H1 (cell line): ENCODE measurements at regions not wholly inside any gene's neighbourhood (a gene's known extent, or its start where the extent isn't known, plus 50 kb on each side); places are given as distances from the start of the nearest gene placed in this dataset.

Experiments used
- CTCF ChIA-PET: fragments of 300-600 bp; sonication (Branson Sonifier 250); formaldehyde crosslinking; loops from one replicate; lab custom pipeline; 2021; ENCODE audit not compliant: partially characterized antibody; lab: Charles Lee
- POLR2A ChIA-PET: fragments of 300-600 bp; sonication (Branson Sonifier 250); formaldehyde crosslinking; loops from one replicate; lab custom pipeline; 2021; ENCODE audit warnings: inconsistent platforms; ENCODE audit not compliant: partially characterized antibody; lab: Charles Lee
- DNase-seq, 2 experiments: peaks; one replicate each; pipeline versions ENCODE4 v3.0.0 to v3.0.0-alpha.2; 2010 to 2022; ENCODE audit warnings: low spot score in 2 of 2, low read depth in 1 of 2, mixed read lengths in 1 of 2
- FAIRE-seq: peaks from 2 replicates; lab custom pipeline; 2011; peaks lifted over from hg19 to GRCh38; lab: Jason Lieb, UNC
- H2AFZ ChIP-seq: 2 replicates; pipeline ENCODE4 v1.8.1; 2012; ENCODE audit warnings: low read length, inconsistent platforms
- H2AK5ac ChIP-seq: 2 replicates; pipeline ENCODE4 v1.6.1; 2013; ENCODE audit warnings: low read depth, low read length
- H2BK120ac ChIP-seq: replicated peaks from 2 replicates; pipeline ENCODE3; 2013; ENCODE audit warnings: low read depth, low read length, inconsistent platforms
- H2BK12ac ChIP-seq: 2 replicates; pipeline ENCODE4 v1.6.1; 2013; ENCODE audit warnings: low read depth, low read length
- H2BK15ac ChIP-seq: 2 replicates; pipeline ENCODE4 v1.6.1; 2013; ENCODE audit warnings: low read length
- H2BK20ac ChIP-seq: 2 replicates; pipeline ENCODE4 v1.6.1; 2013; ENCODE audit warnings: low read length
- H2BK5ac ChIP-seq: 2 replicates; pipeline ENCODE4 v1.6.1; 2013; ENCODE audit warnings: low read depth, low read length
- H3K14ac ChIP-seq: 2 replicates; pipeline ENCODE4 v1.6.1; 2013; ENCODE audit warnings: inconsistent platforms; ENCODE audit not compliant: insufficient read length
- H3K18ac ChIP-seq: 2 replicates; pipeline ENCODE4 v1.6.1; 2013; ENCODE audit warnings: low read length; ENCODE audit errors: extremely low read depth
- H3K23ac ChIP-seq: 2 replicates; pipeline ENCODE4 v1.6.1; 2013; ENCODE audit warnings: inconsistent platforms; ENCODE audit not compliant: insufficient read length
- H3K23me2 ChIP-seq: 2 replicates; pipeline ENCODE4 v1.6.1; 2013; ENCODE audit warnings: low read depth, low read length
- H3K27ac ChIP-seq: 2 replicates; pipeline ENCODE4 v1.6.1; 2011; ENCODE audit warnings: low read depth, low read length, inconsistent platforms
- H3K27me3 ChIP-seq, 4 experiments: replicated peaks in 1 of 4; 1 replicate in 1 of 4; 2 replicates in 3 of 4; pipeline versions ENCODE4 v1.6.1 to v1.8.1; 2011 to 2013; ENCODE audit warnings: low read length in 3 of 4, mild to moderate bottlenecking in 3 of 4, inconsistent platforms in 2 of 4, mixed read lengths in 2 of 4, moderate library complexity in 1 of 4; ENCODE audit not compliant: control insufficient read depth in 3 of 4, insufficient read depth in 3 of 4; ENCODE audit errors: extremely low read depth in 1 of 4
- H3K36me3 ChIP-seq, 4 experiments: 2 replicates each; pipeline versions ENCODE4 v1.6.1 to v1.8.1; 2011 to 2013; ENCODE audit warnings: mild to moderate bottlenecking in 4 of 4, low read length in 3 of 4, moderate library complexity in 2 of 4, control low read depth in 1 of 4, inconsistent platforms in 1 of 4; ENCODE audit not compliant: insufficient read depth in 4 of 4, control insufficient read depth in 2 of 4
- H3K4ac ChIP-seq: replicated peaks from 2 replicates; pipeline ENCODE3; 2013; ENCODE audit warnings: low read length, low read depth, mixed read lengths, inconsistent platforms; ENCODE audit not compliant: insufficient read length
- H3K4me1 ChIP-seq, 4 experiments: replicated peaks in 1 of 4; 1 replicate in 1 of 4; 2 replicates in 3 of 4; pipeline versions ENCODE4 v1.6.1 to v1.8.1; 2011 to 2013; ENCODE audit warnings: low read length in 3 of 4, inconsistent platforms in 2 of 4, mixed read lengths in 1 of 4; ENCODE audit not compliant: insufficient read depth in 4 of 4, control insufficient read depth in 3 of 4
- H3K4me2 ChIP-seq, 2 experiments: 2 replicates each; pipeline versions ENCODE4 v1.6.1 to v1.8.1; 2011 to 2013; ENCODE audit warnings: low read depth in 2 of 2, low read length in 2 of 2, control low read depth in 1 of 2, inconsistent platforms in 1 of 2, mild to moderate bottlenecking in 1 of 2; ENCODE audit not compliant: insufficient read depth in 1 of 2
- H3K4me3 ChIP-seq, 4 experiments: fragments of 200-600, 300-600 bp in 1 of 4; sonication (generic), shearing (Covaris generic), sonication (Bioruptor Twin) in 1 of 4; 2 replicates each; pipeline versions ENCODE4 v1.5.1 to v1.8.1; 2011 to 2016; ENCODE audit warnings: low read length in 4 of 4, low read depth in 3 of 4, control low read depth in 2 of 4, inconsistent platforms in 2 of 4, mild to moderate bottlenecking in 2 of 4, mixed read lengths in 1 of 4, moderate library complexity in 1 of 4; ENCODE audit not compliant: insufficient read depth in 2 of 4; ENCODE audit errors: extremely low read depth in 1 of 4
- H3K56ac ChIP-seq: replicated peaks from 2 replicates; pipeline ENCODE3; 2013; ENCODE audit warnings: low read depth, mild to moderate bottlenecking, mixed read lengths, low read length, inconsistent platforms; ENCODE audit not compliant: insufficient read length
- H3K79me1 ChIP-seq: 2 replicates; pipeline ENCODE4 v1.6.1; 2013; ENCODE audit warnings: low read depth, low read length, control low read depth
- H3K79me2 ChIP-seq, 2 experiments: 2 replicates each; pipeline versions ENCODE4 v1.6.1 to v1.8.1; 2012 to 2013; ENCODE audit warnings: low read length in 2 of 2, mild to moderate bottlenecking in 2 of 2, inconsistent platforms in 1 of 2; ENCODE audit not compliant: insufficient read depth in 2 of 2, control insufficient read depth in 1 of 2
- H3K9ac ChIP-seq, 4 experiments: replicated peaks in 1 of 4; 1 replicate in 1 of 4; 2 replicates in 3 of 4; pipeline versions ENCODE4 v1.6.1 to v1.8.1; 2011 to 2013; ENCODE audit warnings: low read depth in 3 of 4, low read length in 3 of 4, control low read depth in 2 of 4, mild to moderate bottlenecking in 2 of 4, moderate library complexity in 2 of 4, inconsistent platforms in 1 of 4; ENCODE audit errors: extremely low read depth in 1 of 4
- H3K9me3 ChIP-seq, 2 experiments: 2 replicates each; pipeline versions ENCODE4 v1.6.1 to v1.8.1; 2012 to 2013; ENCODE audit warnings: mild to moderate bottlenecking in 2 of 2, moderate library complexity in 2 of 2, control low read depth in 1 of 2, inconsistent platforms in 1 of 2, low read depth in 1 of 2, low read length in 1 of 2, mixed read lengths in 1 of 2; ENCODE audit not compliant: insufficient read depth in 2 of 2
- H4K20me1 ChIP-seq, 2 experiments: replicated peaks in 1 of 2; 2 replicates each; pipeline versions ENCODE3 to v1.8.1; 2011 to 2013; ENCODE audit warnings: inconsistent platforms in 2 of 2, low read length in 2 of 2, mild to moderate bottlenecking in 1 of 2; ENCODE audit not compliant: insufficient read depth in 2 of 2, control insufficient read depth in 1 of 2
- H4K5ac ChIP-seq: 2 replicates; pipeline ENCODE4 v1.6.1; 2013; ENCODE audit warnings: low read length, low read depth, mixed read lengths, inconsistent platforms; ENCODE audit not compliant: insufficient read length
- H4K8ac ChIP-seq: 2 replicates; pipeline ENCODE4 v1.8.0; 2013; ENCODE audit warnings: mild to moderate bottlenecking, moderate library complexity, low read length, inconsistent platforms; ENCODE audit not compliant: insufficient read depth; ENCODE audit errors: extremely low read depth
- H4K91ac ChIP-seq: replicated peaks from 2 replicates; pipeline ENCODE3; 2013; ENCODE audit warnings: low read length, mixed read lengths, inconsistent platforms; ENCODE audit not compliant: insufficient read length
- BRCA1 ChIP-seq: IDR thresholded peaks from 2 replicates; pipeline ENCODE4 v1.6.1; 2012; ENCODE audit warnings: low read depth, low read length, improper control_type of control experiment
- CTCF ChIP-seq, 3 experiments: IDR thresholded peaks; 1 replicate in 2 of 3; 2 replicates in 1 of 3; pipeline versions ENCODE4 v1.5.1 to v1.6.1; 2011; ENCODE audit warnings: low read length in 3 of 3, mild to moderate bottlenecking in 3 of 3, inconsistent platforms in 2 of 3, low read depth in 1 of 3, moderate library complexity in 1 of 3; ENCODE audit not compliant: insufficient read depth in 1 of 3; ENCODE audit errors: control extremely low read depth in 1 of 3
- EP300 ChIP-seq, 2 experiments: IDR thresholded peaks; 1 replicate in 1 of 2; 2 replicates in 1 of 2; pipeline ENCODE4 v1.6.1; 2011 to 2012; ENCODE audit warnings: low read depth in 2 of 2, low read length in 2 of 2, mild to moderate bottlenecking in 2 of 2, borderline replicate concordance in 1 of 2, inconsistent platforms in 1 of 2, moderate library complexity in 1 of 2
- GABPA ChIP-seq: IDR thresholded peaks from 2 replicates; pipeline ENCODE4 v1.6.1; 2011; ENCODE audit warnings: mild to moderate bottlenecking, low read length, moderate library complexity, borderline replicate concordance; ENCODE audit not compliant: insufficient read depth
- WGBS, 2 experiments: shearing (Covaris generic) in 1 of 2; methylation state at CpG; one replicate each; pipeline versions ENCODE4 v1.1.6 to v1.1.7; 2013 to 2015; ENCODE audit warnings: low lambda C conversion rate in 2 of 2, mixed read lengths in 2 of 2, inconsistent platforms in 1 of 2, low coverage in 1 of 2, missing lambda C conversion rate in 1 of 2; ENCODE audit not compliant: insufficient replicate concordance in 2 of 2, insufficient coverage in 1 of 2, insufficient read length in 1 of 2; ENCODE audit errors: extremely low coverage in 1 of 2, missing lambda C conversion rate in 1 of 2; 5-methylcytosine and 5-hydroxymethylcytosine counted together
- TF ChIP-seq, protein P1 (sequence below): IDR thresholded peaks from 2 replicates; pipeline ENCODE4 v1.6.1; 2012; ENCODE audit warnings: inconsistent platforms

DNA sequence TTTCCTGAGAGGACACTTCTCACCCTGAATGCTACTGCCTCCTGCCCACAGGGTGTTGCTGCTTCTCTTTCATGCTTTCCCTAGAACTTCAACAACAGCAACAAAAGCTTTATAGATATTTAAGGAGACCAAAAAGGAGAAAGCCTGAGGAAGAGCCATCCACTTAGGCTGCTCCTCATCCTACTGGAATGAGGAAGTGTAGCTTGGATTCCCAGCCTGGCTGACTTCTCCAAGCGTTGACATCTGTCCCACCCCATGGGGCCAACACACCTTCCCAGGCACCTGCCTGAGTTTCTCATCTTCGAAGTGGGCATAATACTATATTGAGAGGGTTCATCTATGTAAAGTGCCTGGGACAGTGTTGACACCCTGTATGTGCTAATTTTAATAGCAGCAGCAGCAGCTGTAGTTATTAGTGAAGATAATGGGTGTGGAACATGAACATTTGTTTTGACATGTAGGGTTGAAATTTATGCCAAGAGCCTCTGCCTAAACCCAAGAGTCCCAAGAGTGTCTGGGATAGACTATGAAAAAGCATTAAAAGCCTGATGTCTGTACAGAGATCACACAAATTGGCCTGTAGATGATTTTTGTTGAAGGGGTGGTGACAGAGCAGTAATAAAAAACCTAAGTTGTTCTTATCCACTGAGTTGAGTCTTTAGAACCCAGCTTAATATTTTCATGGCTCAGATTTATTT is 96.5 kb upstream of the PIAS1 start:
- no peak overlapping the region for H2BK15ac ChIP-seq
- no peak overlapping the region for H2AFZ ChIP-seq
- no peaks in the 10 kb centered on the region for H3K79me1 ChIP-seq
- no peak overlapping the region for H2BK12ac ChIP-seq
- DNase-seq (no peak), FAIRE-seq (no peak)
- no peak overlapping the region for H2BK5ac ChIP-seq
- no peak overlapping the region for H3K9ac ChIP-seq
- no peak overlapping the region for H4K8ac ChIP-seq
- no peaks in the 10 kb centered on the region for H3K36me3 ChIP-seq
- peaks cover 2% of the 10 kb centered on the region; the same call in 1 of the 2 replicates for H3K23me2 ChIP-seq
- no peak overlapping the region for H3K14ac ChIP-seq
- no peak overlapping the region for H4K5ac ChIP-seq
- no peak overlapping the region for H3K4me2 ChIP-seq
- peaks cover 0 to 14% (median 3%) of the 10 kb centered on the region in 4 experiments; a peak in 4 of 7 replicates for H3K4me1 ChIP-seq
- H3K79me2 ChIP-seq = no peaks in the 10 kb centered on the region
- no peak overlapping the region for H3K23ac ChIP-seq
- ChIA-PET CTCF (interaction anchor here (1.0 to 1.3 kb wide), 2 partner anchors 93 to 197 kb away, joined by 3 read pairs; no protein-coding TSS in a partner anchor), POLR2A (interaction anchor here (0.8 kb wide), 1 partner anchor 15 kb away, joined by 3 read pairs; no protein-coding TSS in a partner anchor)
- H2BK20ac ChIP-seq = no peak overlapping the region
- no peak overlapping the region for H4K91ac ChIP-seq
- no peaks in the 10 kb centered on the region; a peak in 1 of 7 replicates for H3K27me3 ChIP-seq
- no peak overlapping the region for H3K4ac ChIP-seq
- no peaks in the 10 kb centered on the region for H3K9me3 ChIP-seq
- no peak overlapping the region for H2AK5ac ChIP-seq
- H2BK120ac ChIP-seq = no peak overlapping the region
- no peak overlapping the region for H3K4me3 ChIP-seq
- no peak overlapping the region for H3K56ac ChIP-seq
- WGBS, 2 experiments = 75% methylated on average over 2 of the region's 2 CpGs; no CpG with 5 or more reads in 1 of the 2 experiments
- H3K18ac ChIP-seq = no peak overlapping the region
- no peaks in the 10 kb centered on the region for H4K20me1 ChIP-seq
- H3K27ac ChIP-seq = no peak overlapping the region
- TF ChIP-seq CTCF (IDR thresholded peaks at IDR 0.05; ENCODE audit: control extremely low read depth in 1 of 3, insufficient read depth in 1 of 3, low read depth in 1 of 3, low read length in 3 of 3) (no peak), GABPA (no peak), EP300 (IDR thresholded peaks at IDR 0.05; ENCODE audit: borderline replicate concordance in 1 of 2, low read depth in 2 of 2, low read length in 2 of 2) (no peak), BRCA1 (no peak)
- TF ChIP-seq, protein P1, sequence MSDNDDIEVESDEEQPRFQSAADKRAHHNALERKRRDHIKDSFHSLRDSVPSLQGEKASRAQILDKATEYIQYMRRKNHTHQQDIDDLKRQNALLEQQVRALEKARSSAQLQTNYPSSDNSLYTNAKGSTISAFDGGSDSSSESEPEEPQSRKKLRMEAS = no peak
